ENCODE measurements at regions not wholly inside any gene's neighbourhood (a gene's known extent, or its start where the extent isn't known, plus 50 kb on each side); places are given as distances from the start of the nearest gene placed in this dataset.

DNA sequence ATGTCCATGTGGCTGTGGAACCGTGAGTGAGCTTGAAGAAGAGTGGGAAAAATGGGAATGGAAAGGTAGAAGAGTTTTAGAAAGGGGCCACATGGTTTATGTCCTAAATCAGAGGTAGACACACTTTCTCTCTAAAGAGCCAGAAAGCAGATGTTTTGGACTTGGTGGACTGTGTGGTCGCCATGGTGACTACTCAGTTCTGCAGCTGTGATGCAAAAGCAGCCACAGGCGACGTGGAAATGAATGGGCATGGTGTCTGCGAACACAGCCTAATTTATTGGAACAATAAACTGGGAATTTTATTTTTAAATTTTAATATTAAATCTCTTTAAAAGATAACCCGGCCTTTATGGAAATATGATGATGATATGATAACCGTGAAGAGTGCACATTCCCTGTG lies 386.0 kb upstream of the FAT1 start:
- TF ChIP-seq, protein P1, sequence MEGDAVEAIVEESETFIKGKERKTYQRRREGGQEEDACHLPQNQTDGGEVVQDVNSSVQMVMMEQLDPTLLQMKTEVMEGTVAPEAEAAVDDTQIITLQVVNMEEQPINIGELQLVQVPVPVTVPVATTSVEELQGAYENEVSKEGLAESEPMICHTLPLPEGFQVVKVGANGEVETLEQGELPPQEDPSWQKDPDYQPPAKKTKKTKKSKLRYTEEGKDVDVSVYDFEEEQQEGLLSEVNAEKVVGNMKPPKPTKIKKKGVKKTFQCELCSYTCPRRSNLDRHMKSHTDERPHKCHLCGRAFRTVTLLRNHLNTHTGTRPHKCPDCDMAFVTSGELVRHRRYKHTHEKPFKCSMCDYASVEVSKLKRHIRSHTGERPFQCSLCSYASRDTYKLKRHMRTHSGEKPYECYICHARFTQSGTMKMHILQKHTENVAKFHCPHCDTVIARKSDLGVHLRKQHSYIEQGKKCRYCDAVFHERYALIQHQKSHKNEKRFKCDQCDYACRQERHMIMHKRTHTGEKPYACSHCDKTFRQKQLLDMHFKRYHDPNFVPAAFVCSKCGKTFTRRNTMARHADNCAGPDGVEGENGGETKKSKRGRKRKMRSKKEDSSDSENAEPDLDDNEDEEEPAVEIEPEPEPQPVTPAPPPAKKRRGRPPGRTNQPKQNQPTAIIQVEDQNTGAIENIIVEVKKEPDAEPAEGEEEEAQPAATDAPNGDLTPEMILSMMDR (conservative IDR thresholded peaks at IDR 0.05; ENCODE audit: low read depth), result no peak
- no peak for DNase-seq (ENCODE audit: low spot score)
- ChIA-PET POLR2A (ENCODE audit: low non-redundant PET) (no interaction called here), CTCF (no interaction called here)
- no peak overlapping the region for H3K27ac ChIP-seq

GRCh38 chr4:187118166-187118565 lies 394.5 kb upstream of the FAT1 start:
- ChIA-PET CTCF (no interaction called here), POLR2A (ENCODE audit: low non-redundant PET) (no interaction called here)
- DNase-seq (ENCODE audit: low spot score), result no peak
- H3K27ac ChIP-seq, result no peak overlapping the region
- TF ChIP-seq, protein P1 (conservative IDR thresholded peaks at IDR 0.05; ENCODE audit: low read depth), result no peak

- CTCF ChIA-PET, result no interaction called here
- TF ChIP-seq, protein P1 (conservative IDR thresholded peaks at IDR 0.05; ENCODE audit: low read depth), result no peak
- H3K27ac ChIP-seq, result no peak overlapping the region
- DNase-seq (ENCODE audit: low spot score), result no peak
- POLR2A ChIA-PET (ENCODE audit: low non-redundant PET), result no interaction called here
Measured at GRCh38 chr4:187118602-187119120, 395.0 kb upstream of the FAT1 start.

DNA sequence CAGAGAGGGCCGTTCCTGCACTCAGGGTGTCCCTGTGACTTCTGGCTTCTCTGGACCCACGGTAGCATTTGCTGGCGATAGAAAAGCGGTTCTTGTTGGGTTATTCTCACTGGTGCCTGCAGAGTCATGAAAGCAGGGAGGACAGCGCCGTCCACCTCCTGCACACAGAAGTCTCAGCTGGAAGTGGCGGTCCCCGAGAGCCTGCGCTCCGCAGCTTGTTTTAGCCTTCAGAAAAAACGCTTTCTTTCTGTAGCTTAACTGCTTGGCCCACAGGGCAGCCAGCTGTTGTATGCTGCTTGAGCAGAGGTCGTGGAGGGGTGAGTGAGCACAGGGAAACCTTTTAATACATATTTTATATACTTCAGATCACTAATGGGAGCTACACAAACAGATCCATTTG lies 400.7 kb upstream of the FAT1 start:
- POLR2A ChIA-PET (ENCODE audit: low non-redundant PET), result no interaction called here
- no peak overlapping the region for H3K27ac ChIP-seq
- TF ChIP-seq, protein P1 (conservative IDR thresholded peaks at IDR 0.05; ENCODE audit: low read depth), result no peak
- DNase-seq (ENCODE audit: low spot score), result no peak
- CTCF ChIA-PET, result no interaction called here

DNA sequence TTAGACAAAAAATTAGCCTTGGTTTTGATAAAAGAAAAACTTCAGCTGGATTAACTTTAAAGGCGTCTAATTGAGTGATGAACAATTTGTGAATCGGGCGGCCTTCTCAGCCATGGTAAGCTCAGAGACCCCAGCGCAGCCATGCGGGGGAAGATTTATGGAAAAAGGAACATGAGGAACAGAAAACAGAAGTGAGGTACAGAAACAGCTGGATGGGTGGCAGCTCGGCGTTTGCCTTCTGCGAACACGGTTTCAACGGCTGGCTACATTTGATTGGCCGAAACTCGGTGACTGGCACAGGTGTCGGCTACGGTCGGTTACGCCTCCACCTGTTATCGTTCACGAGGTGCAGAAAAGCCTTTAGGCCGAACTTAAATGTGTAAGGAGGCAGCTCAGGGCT lies 401.4 kb upstream of the FAT1 start:
- DNase-seq (ENCODE audit: low spot score), result no peak
- ChIA-PET CTCF (no interaction called here), POLR2A (ENCODE audit: low non-redundant PET) (no interaction called here)
- no peak overlapping the region for H3K27ac ChIP-seq
- TF ChIP-seq, protein P1 (conservative IDR thresholded peaks at IDR 0.05; ENCODE audit: low read depth), result no peak

- DNase-seq (ENCODE audit: low spot score), result no peak
- peak overlapping the region; percentile 84 for H3K27ac ChIP-seq
- TF ChIP-seq, protein P1 (conservative IDR thresholded peaks at IDR 0.05; ENCODE audit: low read depth), result no peak
- CTCF ChIA-PET, result no interaction called here
- POLR2A ChIA-PET (ENCODE audit: low non-redundant PET), result no interaction called here
Measured at GRCh38 chr4:187127456-187127855, 403.8 kb upstream of the FAT1 start.

DNA sequence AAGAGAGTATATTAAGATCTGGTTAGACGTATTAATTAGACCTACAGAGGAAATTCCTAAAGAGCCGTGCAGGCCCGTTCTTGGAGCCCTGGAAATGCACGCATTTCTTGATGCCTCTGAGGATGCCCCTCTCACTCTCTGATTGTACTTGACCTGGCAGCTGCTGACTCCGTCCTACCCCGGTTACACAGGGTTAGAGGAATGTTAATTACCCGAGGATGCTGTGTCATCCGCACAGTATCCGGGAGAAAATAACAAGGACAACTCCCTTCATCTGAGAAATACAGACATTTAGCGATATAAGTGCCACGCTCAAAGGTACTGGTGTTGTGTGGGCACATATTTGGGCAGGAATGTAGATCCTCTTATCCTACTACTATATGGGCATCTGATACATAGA lies 404.6 kb upstream of the FAT1 start:
- peak; percentile 92 for DNase-seq (ENCODE audit: low spot score)
- TF ChIP-seq, protein P1 (conservative IDR thresholded peaks at IDR 0.05; ENCODE audit: low read depth), result no peak
- ChIA-PET POLR2A (ENCODE audit: low non-redundant PET) (no interaction called here), CTCF (interaction anchor here (0.7 kb wide), 1 partner anchor 451 kb away, joined by 4 read pairs; no protein-coding TSS in a partner anchor)
- peak overlapping the region; percentile 84 for H3K27ac ChIP-seq

All from RWPE1 (cell line).